Ramos (cell line): ENCODE measurements at regions not wholly inside any gene's neighbourhood (a gene's known extent, or its start where the extent isn't known, plus 50 kb on each side); places are given as distances from the start of the nearest gene placed in this dataset.

Source experiments
- in situ Hi-C: fragments of 300-500 bp; cut with MboI; formaldehyde crosslinking; loops from one replicate; pipeline ENCODE4 v1.14.3; 2022; ENCODE audit warnings: low sequenced_read_pairs; ENCODE audit not compliant: unreplicated experiment

- in situ Hi-C loops: no loop called here
Measured at GRCh38 chr10:53749439-53749838, 976.9 kb upstream of the MBL2 start.

- in situ Hi-C loops: no loop called here
Measured at GRCh38 chr10:53748319-53748718, 975.7 kb upstream of the MBL2 start.

- in situ Hi-C loops: no loop called here
Measured at GRCh38 chr10:53744746-53745145, 972.2 kb upstream of the MBL2 start.

GRCh38 chr10:53744176-53744575 is 971.6 kb upstream of the MBL2 start:
- in situ Hi-C loops: no loop called here

GRCh38 chr10:53737132-53737531 is 964.5 kb upstream of the MBL2 start:
- in situ Hi-C loops: no loop called here

- in situ Hi-C loops: no loop called here
Measured at GRCh38 chr10:53726921-53727320, 954.3 kb upstream of the MBL2 start.

GRCh38 chr10:53724581-53724980 is 952.0 kb upstream of the MBL2 start:
- in situ Hi-C loops: no loop called here

GRCh38 chr10:53719658-53720057 is 947.1 kb upstream of the MBL2 start:
- in situ Hi-C loops: no loop called here

- in situ Hi-C loops: no loop called here
Measured at GRCh38 chr10:53716156-53716555, 943.6 kb upstream of the MBL2 start.

- in situ Hi-C loops: no loop called here
Measured at GRCh38 chr10:53713431-53713830, 940.8 kb upstream of the MBL2 start.

- in situ Hi-C loops: no loop called here
Measured at GRCh38 chr10:53702489-53702888, 929.9 kb upstream of the MBL2 start.

GRCh38 chr10:53701213-53701612 is 928.6 kb upstream of the MBL2 start:
- in situ Hi-C loops: no loop called here

- in situ Hi-C loops: no loop called here
Measured at GRCh38 chr10:53700278-53700677, 927.7 kb upstream of the MBL2 start.

GRCh38 chr10:53699684-53700083 is 927.1 kb upstream of the MBL2 start:
- in situ Hi-C loops: no loop called here

- in situ Hi-C loops: no loop called here
Measured at GRCh38 chr10:53699231-53699630, 926.6 kb upstream of the MBL2 start.

- in situ Hi-C loops: no loop called here
Measured at GRCh38 chr10:53697038-53697437, 924.5 kb upstream of the MBL2 start.

- in situ Hi-C loops: no loop called here
Measured at GRCh38 chr10:53690524-53691240, 918.1 kb upstream of the MBL2 start.

- in situ Hi-C loops: no loop called here
Measured at GRCh38 chr10:53687800-53688199, 915.2 kb upstream of the MBL2 start.

GRCh38 chr10:53682885-53683284 is 910.3 kb upstream of the MBL2 start:
- in situ Hi-C loops: no loop called here

- in situ Hi-C loops: no loop called here
Measured at GRCh38 chr10:53682458-53682857, 909.9 kb upstream of the MBL2 start.

GRCh38 chr10:53679666-53680065 is 907.1 kb upstream of the MBL2 start:
- in situ Hi-C loops: no loop called here

GRCh38 chr10:53675177-53675576 is 902.6 kb upstream of the MBL2 start:
- in situ Hi-C loops: no loop called here

GRCh38 chr10:53667063-53667462 is 894.5 kb upstream of the MBL2 start:
- in situ Hi-C loops: no loop called here
